ENCODE measurements at regions not wholly inside any gene's neighbourhood (a gene's known extent, or its start where the extent isn't known, plus 50 kb on each side); places are given as distances from the start of the nearest gene placed in this dataset.
"Not testable (repeated sequence)": the region's sequence is repeated elsewhere in the genome, so short reads cannot be mapped to it uniquely, and the experiment has no call there.

- DNase-seq: no peak
Measured at GRCh38 chr6:68233623-68234022, 401.5 kb upstream of the ADGRB3 start.

GRCh38 chr6:68229566-68229965, 405.5 kb upstream of the ADGRB3 start:
- DNase-seq: no peak

- DNase-seq: no peak
Measured at GRCh38 chr6:68226460-68226859, 408.6 kb upstream of the ADGRB3 start.

GRCh38 chr6:68225729-68226128, 409.4 kb upstream of the ADGRB3 start:
- no peak for DNase-seq

GRCh38 chr6:68211242-68211795, 423.8 kb upstream of the ADGRB3 start:
- DNase-seq: no peak

DNA sequence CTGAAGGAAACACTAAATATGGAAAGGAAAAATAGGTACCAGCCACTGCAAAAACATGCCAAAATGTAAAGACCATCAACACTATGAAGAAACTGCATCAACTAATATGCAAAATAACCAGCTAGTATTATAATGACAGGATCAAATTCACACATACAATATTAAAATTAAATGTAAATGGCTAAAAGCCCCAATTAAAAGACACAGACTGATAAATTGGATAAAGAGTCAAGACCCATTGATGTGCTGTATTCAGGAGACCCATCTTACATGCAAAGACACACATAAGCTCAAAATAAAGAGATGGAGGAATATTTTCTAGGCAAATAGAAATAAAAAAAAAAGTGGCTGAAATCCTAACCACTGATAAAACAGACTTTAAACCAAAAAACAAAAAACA, 427.5 kb upstream of the ADGRB3 start:
- DNase-seq: not testable (repeated sequence)

DNA sequence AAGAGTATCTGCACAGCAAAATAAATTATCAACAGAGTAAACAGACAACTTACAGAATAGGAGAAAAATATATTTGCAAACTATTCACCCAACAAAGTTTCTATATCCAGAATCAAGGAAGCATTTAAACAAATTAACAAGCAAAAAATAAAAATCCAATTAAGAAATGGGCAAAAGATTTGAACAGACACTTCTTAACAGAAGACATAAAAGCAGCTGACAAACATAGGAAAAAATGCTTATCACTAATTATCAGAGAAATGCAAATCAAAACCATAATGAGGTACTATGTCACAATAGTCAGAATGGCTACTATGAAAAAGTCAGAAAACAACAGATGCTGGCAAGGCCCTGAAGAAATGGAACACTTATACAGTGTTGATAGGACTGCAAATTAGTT, 434.2 kb upstream of the ADGRB3 start:
- no peak for DNase-seq

DNA sequence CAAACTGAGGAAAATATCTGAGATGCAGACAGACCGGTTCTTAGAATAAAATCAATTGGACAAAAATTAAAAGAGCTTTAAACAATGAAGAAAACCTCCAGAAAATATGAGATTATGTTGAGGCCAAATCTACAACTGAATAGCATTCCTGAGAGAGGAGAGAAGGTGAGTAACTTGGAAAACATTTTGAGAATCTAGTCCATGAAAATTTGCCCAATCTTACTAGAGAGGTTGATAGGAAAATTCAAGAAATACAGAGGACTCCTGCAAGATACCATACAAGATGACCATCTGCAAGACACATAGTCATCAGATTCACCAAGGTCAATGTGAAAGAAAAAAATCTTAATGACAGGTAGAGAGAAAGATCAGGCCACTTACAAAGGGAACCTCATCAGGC, 437.7 kb upstream of the ADGRB3 start:
- no peak for DNase-seq

- DNase-seq: no peak
Measured at GRCh38 chr6:68196645-68197044, 438.4 kb upstream of the ADGRB3 start.

DNA sequence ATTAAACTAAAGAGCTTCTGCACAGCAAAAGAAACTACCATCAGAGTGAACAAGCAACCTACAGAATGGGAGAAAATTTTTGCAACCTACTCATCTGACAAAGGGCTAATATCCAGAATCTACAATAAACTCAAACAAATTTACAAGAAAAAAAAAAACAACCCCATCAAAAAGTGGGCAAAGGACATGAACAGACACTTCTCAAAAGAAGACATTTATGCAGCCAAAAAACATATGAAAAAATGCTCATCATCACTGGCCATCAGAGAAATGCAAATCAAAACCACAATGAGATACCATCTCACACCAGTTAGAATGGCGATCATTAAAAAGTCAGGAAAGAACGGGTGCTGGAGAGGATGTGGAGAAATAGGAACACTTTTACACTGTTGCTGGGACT, 439.3 kb upstream of the ADGRB3 start:
- DNase-seq: not testable (repeated sequence)

DNA sequence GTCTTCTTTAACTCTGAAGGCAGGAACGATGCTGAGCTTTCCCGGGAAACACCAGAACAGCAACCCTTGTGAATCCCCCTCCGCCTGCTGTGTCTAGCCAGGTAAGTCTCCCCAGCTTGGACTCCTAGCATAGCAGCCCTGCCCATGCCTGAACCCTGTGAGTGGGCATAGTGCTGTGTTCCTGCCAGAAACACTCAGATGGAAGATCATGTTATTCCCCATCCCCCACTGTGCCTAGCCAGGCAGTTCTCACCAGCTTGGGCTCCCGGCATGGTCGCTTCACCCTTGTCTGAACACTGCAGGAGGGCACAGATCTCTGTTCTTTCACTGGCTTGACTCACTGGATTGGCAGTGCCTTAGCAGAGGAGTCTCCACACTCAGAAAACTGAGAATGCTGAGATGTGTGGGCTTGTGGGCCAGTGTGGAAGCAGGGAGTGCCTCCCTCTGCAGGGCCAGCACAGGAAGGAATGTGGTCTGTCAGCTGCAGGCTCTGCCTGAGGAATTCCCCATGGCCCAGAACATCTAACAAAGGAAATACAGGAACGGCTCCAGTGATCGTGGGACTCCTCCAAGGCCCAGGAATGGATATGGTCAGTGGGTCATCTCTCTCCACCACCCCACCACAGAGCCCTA, 440.1 kb upstream of the ADGRB3 start:
- DNase-seq: no peak

- DNase-seq: no peak
Measured at GRCh38 chr6:68192988-68193387, 442.1 kb upstream of the ADGRB3 start.

GRCh38 chr6:68189217-68189815, 445.8 kb upstream of the ADGRB3 start:
- DNase-seq: no peak

GRCh38 chr6:68186870-68187269, 448.2 kb upstream of the ADGRB3 start:
- no peak for DNase-seq

DNA sequence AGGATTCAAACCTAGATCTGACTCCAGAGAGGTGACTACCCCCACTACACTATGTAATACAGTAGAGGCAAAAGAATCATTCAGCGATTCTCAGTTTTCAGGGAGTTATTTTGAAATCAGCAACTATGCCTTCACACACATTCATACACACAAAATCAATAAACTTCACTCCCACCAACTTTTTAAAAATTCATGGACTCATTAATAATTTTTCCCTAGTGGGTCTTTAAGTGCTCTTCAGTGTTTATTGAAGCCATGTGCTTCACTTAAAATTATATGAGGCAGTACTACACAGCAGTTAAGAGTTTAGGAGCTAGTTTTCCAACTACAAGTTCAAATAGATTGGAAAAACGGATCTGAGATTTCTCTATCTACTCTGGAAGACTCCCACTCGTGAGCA, 452.7 kb upstream of the ADGRB3 start:
- DNase-seq: no peak

GRCh38 chr6:68181027-68181426, 454.1 kb upstream of the ADGRB3 start:
- not testable (repeated sequence) for DNase-seq

GRCh38 chr6:68173616-68174015, 461.5 kb upstream of the ADGRB3 start:
- no peak for DNase-seq

GRCh38 chr6:68169922-68170321, 465.2 kb upstream of the ADGRB3 start:
- no peak for DNase-seq

DNA sequence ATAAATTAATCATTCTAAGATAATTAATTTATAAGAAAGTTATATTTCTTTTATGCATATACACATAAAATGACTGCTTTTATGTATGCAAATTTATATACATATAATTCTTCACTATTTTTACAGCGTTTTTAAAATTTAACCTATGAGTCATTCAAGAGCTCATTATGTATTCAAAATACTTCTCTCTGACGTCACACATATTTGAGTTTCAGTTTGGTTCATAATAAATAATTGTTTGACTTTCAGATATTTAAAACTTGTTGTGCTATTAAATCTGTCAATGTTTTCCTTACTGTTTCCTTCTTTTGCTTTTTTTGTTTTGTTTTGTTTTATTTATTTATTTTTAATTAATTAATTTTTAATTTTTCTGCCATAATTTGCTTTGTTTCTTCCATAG, 467.5 kb upstream of the ADGRB3 start:
- DNase-seq: no peak

- not testable (repeated sequence) for DNase-seq
Measured at GRCh38 chr6:68160812-68161211, 474.3 kb upstream of the ADGRB3 start.

DNA sequence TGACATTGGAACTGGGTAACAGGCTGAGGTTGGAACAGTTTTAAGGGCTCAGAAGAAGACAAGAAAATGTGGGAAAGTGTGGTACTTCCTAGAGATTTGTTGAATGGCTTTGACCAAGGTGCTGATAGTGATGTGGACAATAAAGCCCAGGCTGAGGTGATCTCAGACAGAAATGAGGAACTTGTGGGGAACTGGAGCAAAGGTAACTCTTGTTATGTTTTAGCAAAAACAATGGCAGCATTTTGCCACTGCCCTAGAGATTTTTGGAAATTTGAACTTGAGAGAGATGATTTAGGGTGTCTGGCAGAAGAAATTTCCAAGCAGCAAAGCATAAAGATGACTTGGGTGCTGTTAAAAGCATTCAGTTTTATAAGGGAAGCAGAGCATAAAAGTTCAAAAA, 474.7 kb upstream of the ADGRB3 start:
- no peak for DNase-seq

- no peak for DNase-seq
Measured at GRCh38 chr6:68159433-68159832, 475.6 kb upstream of the ADGRB3 start.

GRCh38 chr6:68158256-68158655, 476.8 kb upstream of the ADGRB3 start:
- no peak for DNase-seq

- DNase-seq: no peak
Measured at GRCh38 chr6:68144667-68145066, 490.4 kb upstream of the ADGRB3 start.

DNA sequence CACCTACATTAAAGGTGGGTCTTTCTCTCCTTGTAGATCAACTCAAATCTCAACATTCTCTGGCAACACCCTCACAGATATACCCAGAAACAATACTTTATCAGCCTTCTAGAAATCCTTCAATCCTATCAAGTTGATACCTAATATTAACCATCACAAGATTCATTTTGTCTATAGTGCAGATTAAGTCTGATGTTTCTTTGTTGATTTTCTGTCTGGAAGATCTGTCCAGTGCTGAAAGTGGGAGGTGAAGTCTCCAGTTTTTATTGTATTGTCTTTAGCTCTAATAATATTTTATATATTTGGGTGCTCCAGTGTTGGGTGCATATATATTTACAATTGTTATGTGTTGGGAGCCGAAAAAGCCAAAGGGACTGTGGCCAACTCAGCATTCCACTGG, 493.9 kb upstream of the ADGRB3 start:
- DNase-seq: no peak
